ENCODE measurements at regions not wholly inside any gene's neighbourhood (a gene's known extent, or its start where the extent isn't known, plus 50 kb on each side); places are given as distances from the start of the nearest gene placed in this dataset.

DNA sequence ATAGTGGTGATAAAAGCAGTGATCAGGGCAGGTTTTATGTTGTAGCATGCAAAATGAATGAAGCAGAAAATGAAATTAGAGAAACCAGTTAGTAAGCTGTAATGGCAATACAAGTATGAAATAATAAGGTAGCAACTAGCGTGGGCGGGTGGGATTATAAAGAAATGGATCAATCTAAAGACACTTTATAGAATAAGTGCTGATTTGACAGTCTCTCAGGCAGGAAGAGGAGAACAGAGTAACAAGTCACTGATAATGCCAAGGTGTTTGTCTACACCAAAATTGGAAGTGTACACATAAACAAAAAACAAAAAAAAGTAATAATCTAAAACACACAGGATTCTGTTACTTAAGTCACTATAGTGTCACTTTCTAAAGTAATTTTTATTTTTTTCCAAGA lies 51.0 kb upstream of the PCBP1 start:
- TF ChIP-seq CTCF (conservative IDR thresholded peaks at IDR 0.05; ENCODE audit: low read depth, low read length): no peak
- H3K4me3 ChIP-seq (ENCODE audit: low read length): no peak overlapping the region
- DNase-seq (ENCODE audit: low read depth): no peak

GRCh38 chr2:70035344-70035844 lies 51.9 kb upstream of the PCBP1 start:
- H3K4me3 ChIP-seq (ENCODE audit: low read length): no peak overlapping the region
- peak; percentile 64 for DNase-seq (ENCODE audit: low read depth)
- TF ChIP-seq CTCF (conservative IDR thresholded peaks at IDR 0.05; ENCODE audit: low read depth, low read length): no peak

GRCh38 chr2:70030724-70031420 lies 56.4 kb upstream of the PCBP1 start:
- H3K4me3 ChIP-seq (ENCODE audit: low read length): no peak overlapping the region
- DNase-seq (ENCODE audit: low read depth): no peak
- TF ChIP-seq CTCF (conservative IDR thresholded peaks at IDR 0.05; ENCODE audit: low read depth, low read length): no peak

DNA sequence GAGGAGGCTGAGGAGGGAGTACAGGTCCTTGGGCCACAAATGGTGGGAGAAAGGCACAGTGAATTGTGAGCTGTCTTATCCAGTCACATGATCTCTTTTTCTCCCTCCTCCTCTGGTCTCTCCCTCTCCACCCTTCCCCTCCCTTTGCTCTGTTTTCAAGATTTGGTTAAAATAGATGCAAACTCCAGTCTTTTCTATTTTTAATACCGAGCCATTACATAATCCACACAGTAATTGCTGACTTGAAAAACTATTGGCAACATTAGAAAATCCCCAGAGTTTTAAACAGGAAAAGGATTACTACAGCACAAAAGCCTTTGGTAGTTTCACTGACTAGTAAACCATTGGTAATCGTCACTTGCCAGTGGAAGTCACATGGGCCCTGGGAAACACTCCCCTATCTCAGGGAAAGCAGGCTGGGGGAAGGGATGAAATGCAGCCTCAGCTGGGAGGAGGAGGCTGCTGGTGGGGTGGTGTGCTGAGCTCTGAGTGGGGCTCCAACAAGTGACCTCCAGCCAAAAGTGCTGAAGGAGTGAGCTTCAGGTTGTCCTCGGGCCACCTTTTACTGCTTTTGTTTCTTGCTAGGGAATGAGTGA lies 57.4 kb upstream of the PCBP1 start:
- H3K4me3 ChIP-seq (ENCODE audit: low read length): no peak overlapping the region
- TF ChIP-seq CTCF (conservative IDR thresholded peaks at IDR 0.05; ENCODE audit: low read depth, low read length): no peak
- DNase-seq (ENCODE audit: low read depth): peak; percentile 94

- no peak for DNase-seq (ENCODE audit: low read depth)
- no peak overlapping the region for H3K4me3 ChIP-seq (ENCODE audit: low read length)
- TF ChIP-seq CTCF (conservative IDR thresholded peaks at IDR 0.05; ENCODE audit: low read depth, low read length): no peak
Measured at GRCh38 chr2:70024284-70024683, 62.9 kb upstream of the ASPRV1 start.

DNA sequence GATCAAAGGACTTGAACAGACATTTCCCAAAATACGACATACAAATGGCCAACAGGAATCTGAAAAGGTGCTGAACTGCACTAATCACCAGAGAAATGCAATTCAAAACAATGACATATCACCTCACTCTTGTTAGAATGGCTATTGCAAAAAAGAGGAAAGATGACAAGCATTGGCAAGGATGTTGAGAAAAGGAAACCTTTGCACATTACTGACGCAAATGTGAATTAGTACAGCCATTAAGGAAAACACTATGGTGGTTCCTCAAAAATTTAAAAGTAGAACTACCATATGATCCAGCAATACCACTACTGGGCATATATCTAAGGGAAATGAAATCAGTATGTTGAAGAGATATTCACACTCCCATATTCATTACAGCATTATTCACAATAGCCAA lies 57.7 kb upstream of the ASPRV1 start:
- TF ChIP-seq CTCF (conservative IDR thresholded peaks at IDR 0.05; ENCODE audit: low read depth, low read length): no peak
- no peak for DNase-seq (ENCODE audit: low read depth)
- no peak overlapping the region for H3K4me3 ChIP-seq (ENCODE audit: low read length)

DNA sequence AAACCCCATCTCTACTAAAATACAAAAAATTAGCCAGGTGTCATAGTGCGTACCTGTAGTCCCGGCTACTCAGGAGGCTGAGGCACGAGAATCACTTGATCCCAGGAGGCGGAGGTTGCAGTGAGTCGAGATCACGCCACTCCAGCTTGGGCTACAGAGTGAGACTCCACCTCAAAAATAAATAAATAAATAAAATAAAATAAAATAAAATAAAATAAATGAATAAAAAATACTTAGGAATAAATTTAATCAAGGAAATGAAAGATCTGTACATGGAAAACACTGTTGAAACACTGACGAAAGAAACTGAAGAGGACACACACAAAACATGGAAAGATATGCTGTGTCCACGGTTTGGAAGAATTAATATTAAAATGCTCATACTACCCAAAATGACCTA lies 56.5 kb upstream of the ASPRV1 start:
- no peak for TF ChIP-seq CTCF (conservative IDR thresholded peaks at IDR 0.05; ENCODE audit: low read depth, low read length)
- H3K4me3 ChIP-seq (ENCODE audit: low read length): no peak overlapping the region
- DNase-seq (ENCODE audit: low read depth): no peak

All from retinal pigment epithelial cell (primary cell).